MM.1S (cell line): ENCODE measurements at regions not wholly inside any gene's neighbourhood (a gene's known extent, or its start where the extent isn't known, plus 50 kb on each side); places are given as distances from the start of the nearest gene placed in this dataset.

Source experiments
- DNase-seq: peaks from one replicate; pipeline ENCODE4 v3.0.0-alpha.2; 2015
- H2AFZ ChIP-seq: fragments of 300-600 bp; sonication (generic); 2 replicates; pipeline ENCODE4 v1.6.0; 2016; ENCODE audit warnings: antibody characterized with exemption, low read length
- H3F3A ChIP-seq: fragments of 300-600 bp; sonication (generic); 2 replicates; pipeline ENCODE4 v1.6.1; 2016; ENCODE audit warnings: mild to moderate bottlenecking, antibody characterized with exemption, low read length, moderate library complexity, mixed read lengths; ENCODE audit not compliant: insufficient read depth
- H3K27ac ChIP-seq: fragments of 300-600 bp; sonication (generic); 2 replicates; pipeline ENCODE4 v1.5.1; 2016; ENCODE audit warnings: mild to moderate bottlenecking, low read length
- H3K27me3 ChIP-seq: fragments of 300-600 bp; sonication (generic); replicated peaks from 2 replicates; pipeline ENCODE4 v1.6.0; 2016; ENCODE audit warnings: low read length; ENCODE audit not compliant: insufficient read depth
- H3K36me3 ChIP-seq: fragments of 300-600 bp; sonication (generic); replicated peaks from 2 replicates; pipeline ENCODE4 v1.6.1; 2016; ENCODE audit warnings: mild to moderate bottlenecking, low read length, mixed read lengths; ENCODE audit not compliant: insufficient read depth
- H3K4me1 ChIP-seq: fragments of 300-600 bp; sonication (generic); 2 replicates; pipeline ENCODE4 v1.6.1; 2016; ENCODE audit warnings: low read length, mixed read lengths
- H3K4me2 ChIP-seq: fragments of 300-600 bp; sonication (generic); 2 replicates; pipeline ENCODE4 v1.6.0; 2016; ENCODE audit warnings: low read depth, low read length
- H3K4me3 ChIP-seq: fragments of 300-600 bp; sonication (generic); 2 replicates; pipeline ENCODE4 v1.5.1; 2016; ENCODE audit warnings: low read length, mixed read lengths
- H3K79me2 ChIP-seq: fragments of 300-600 bp; sonication (generic); 2 replicates; pipeline ENCODE4 v1.6.1; 2016; ENCODE audit warnings: mixed run types, low read length, mixed read lengths
- H3K9ac ChIP-seq: fragments of 300-600 bp; sonication (generic); 2 replicates; pipeline ENCODE4 v1.6.1; 2016; ENCODE audit warnings: low read length, mixed read lengths
- H3K9me2 ChIP-seq: fragments of 300-600 bp; sonication (generic); replicated peaks from 2 replicates; pipeline ENCODE4 v1.6.1; 2016; ENCODE audit warnings: mild to moderate bottlenecking, low read length, mixed read lengths; ENCODE audit not compliant: insufficient read depth
- H3K9me3 ChIP-seq: fragments of 300-600 bp; sonication (generic); replicated peaks from 2 replicates; pipeline ENCODE4 v1.6.1; 2016; ENCODE audit warnings: mild to moderate bottlenecking, low read length, mixed read lengths; ENCODE audit not compliant: insufficient read depth
- H4K20me1 ChIP-seq: fragments of 300-600 bp; sonication (generic); 2 replicates; pipeline ENCODE4 v1.6.1; 2016; ENCODE audit warnings: mild to moderate bottlenecking, low read length, moderate library complexity, mixed read lengths; ENCODE audit not compliant: insufficient read depth
- EZH2 ChIP-seq: fragments of 300-600 bp; sonication (generic); optimal IDR thresholded peaks from 2 replicates; pipeline ENCODE3; 2017; ENCODE audit warnings: low read depth, mild to moderate bottlenecking, antibody characterized with exemption, low read length, mixed read lengths
- EZH2phosphoT487 ChIP-seq: fragments of 300-600 bp; sonication (generic); IDR thresholded peaks from 2 replicates; pipeline ENCODE4 v1.6.1; 2018; ENCODE audit warnings: antibody characterized with exemption, low read length
- TF ChIP-seq, protein P1 (sequence below): fragments of 300-600 bp; sonication (generic); IDR thresholded peaks from 2 replicates; pipeline ENCODE4 v1.5.1; 2016; ENCODE audit warnings: antibody characterized with exemption, low read length, mixed read lengths

DNA sequence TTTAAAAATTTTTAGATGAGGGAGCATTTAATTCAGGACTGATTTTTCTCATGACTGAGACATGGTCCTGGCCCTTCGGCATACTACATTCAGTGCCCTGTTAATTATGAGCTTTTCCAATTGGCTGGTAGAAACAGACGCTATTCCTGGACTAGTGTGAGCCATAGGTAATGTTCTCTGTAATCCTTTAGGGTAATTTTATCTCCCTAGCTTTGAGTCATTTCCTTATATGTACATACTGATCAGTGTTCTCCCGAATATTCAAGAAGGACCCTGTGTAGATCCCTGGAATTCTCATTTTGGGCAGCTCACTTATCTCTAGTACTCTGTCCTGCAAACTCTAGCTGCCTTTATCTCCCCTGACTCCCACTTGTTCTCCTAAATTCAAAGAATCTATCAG is 92.6 kb upstream of the NPY start:
- Histone ChIP-seq H3K36me3 (no peaks in the 10 kb centered on the region), H3K4me1 (no peaks in the 10 kb centered on the region), H3K9me3 (no peaks in the 10 kb centered on the region), H3K27ac (no peak overlapping the region), H3K4me2 (no peak overlapping the region), H3K9ac (no peak overlapping the region), H3K27me3 (no peaks in the 10 kb centered on the region), H3F3A (no peaks in the 10 kb centered on the region), H3K9me2 (no peaks in the 10 kb centered on the region), H2AFZ (no peak overlapping the region), H4K20me1 (no peaks in the 10 kb centered on the region), H3K4me3 (no peak overlapping the region), H3K79me2 (no peaks in the 10 kb centered on the region)
- no peak for DNase-seq
- TF ChIP-seq EZH2phosphoT487 (no peak), EZH2 (no peak)
- TF ChIP-seq, protein P1, sequence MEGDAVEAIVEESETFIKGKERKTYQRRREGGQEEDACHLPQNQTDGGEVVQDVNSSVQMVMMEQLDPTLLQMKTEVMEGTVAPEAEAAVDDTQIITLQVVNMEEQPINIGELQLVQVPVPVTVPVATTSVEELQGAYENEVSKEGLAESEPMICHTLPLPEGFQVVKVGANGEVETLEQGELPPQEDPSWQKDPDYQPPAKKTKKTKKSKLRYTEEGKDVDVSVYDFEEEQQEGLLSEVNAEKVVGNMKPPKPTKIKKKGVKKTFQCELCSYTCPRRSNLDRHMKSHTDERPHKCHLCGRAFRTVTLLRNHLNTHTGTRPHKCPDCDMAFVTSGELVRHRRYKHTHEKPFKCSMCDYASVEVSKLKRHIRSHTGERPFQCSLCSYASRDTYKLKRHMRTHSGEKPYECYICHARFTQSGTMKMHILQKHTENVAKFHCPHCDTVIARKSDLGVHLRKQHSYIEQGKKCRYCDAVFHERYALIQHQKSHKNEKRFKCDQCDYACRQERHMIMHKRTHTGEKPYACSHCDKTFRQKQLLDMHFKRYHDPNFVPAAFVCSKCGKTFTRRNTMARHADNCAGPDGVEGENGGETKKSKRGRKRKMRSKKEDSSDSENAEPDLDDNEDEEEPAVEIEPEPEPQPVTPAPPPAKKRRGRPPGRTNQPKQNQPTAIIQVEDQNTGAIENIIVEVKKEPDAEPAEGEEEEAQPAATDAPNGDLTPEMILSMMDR, result no peak

DNA sequence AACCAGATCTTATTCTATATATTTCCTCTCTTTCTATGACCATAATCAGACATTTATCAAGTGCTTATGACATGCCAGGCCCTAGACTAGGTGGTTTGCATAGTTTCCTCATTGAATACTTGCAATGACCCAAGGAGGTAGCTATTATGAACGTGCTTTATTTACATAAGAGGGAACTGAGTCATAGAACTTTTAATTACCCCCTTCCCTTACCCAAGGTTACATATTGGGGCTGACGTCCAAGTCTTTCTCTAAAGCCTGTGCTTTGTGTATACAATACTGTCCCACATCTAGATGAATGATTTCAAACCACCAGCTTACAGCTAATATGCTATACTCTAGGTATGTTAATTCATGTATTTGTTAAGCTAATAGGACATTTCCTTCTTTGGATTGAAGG is 91.9 kb upstream of the NPY start:
- Histone ChIP-seq H3K4me3 (no peak overlapping the region), H3K27ac (no peak overlapping the region), H3K36me3 (no peaks in the 10 kb centered on the region), H4K20me1 (no peaks in the 10 kb centered on the region), H2AFZ (no peak overlapping the region), H3K4me2 (no peak overlapping the region), H3K9me3 (no peaks in the 10 kb centered on the region), H3K79me2 (no peaks in the 10 kb centered on the region), H3K9ac (no peak overlapping the region), H3K27me3 (no peaks in the 10 kb centered on the region), H3F3A (no peaks in the 10 kb centered on the region), H3K9me2 (no peaks in the 10 kb centered on the region), H3K4me1 (no peaks in the 10 kb centered on the region)
- TF ChIP-seq, protein P1, result no peak
- TF ChIP-seq EZH2, result no peak
- DNase-seq, result no peak

DNA sequence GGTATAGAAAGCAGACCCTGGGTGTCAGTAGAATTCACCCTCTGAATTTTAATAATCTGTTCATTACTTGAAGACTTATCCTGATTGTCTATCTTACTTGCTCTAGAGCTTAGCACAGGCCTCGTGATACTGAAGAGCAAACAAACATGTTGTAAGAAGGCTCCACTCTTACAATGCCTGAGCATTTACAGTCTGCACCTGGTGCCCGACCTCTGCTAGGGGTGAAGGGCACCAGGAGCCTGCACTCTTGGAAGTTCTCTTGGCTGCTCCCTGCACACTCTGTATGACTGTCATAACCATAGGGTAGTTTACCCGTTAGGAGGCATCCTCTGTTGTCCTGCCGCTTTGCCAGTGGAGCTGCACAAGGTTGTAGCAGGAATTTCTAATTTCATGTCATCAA is 91.3 kb upstream of the NPY start:
- TF ChIP-seq, protein P1, result no peak
- no peak for TF ChIP-seq EZH2phosphoT487
- no peak for TF ChIP-seq EZH2
- Histone ChIP-seq H3K36me3 (no peaks in the 10 kb centered on the region), H3K27ac (no peak overlapping the region)

More for the DNA sequence above, 91.3 kb upstream of the NPY start:
- no peak for DNase-seq
- Histone ChIP-seq H3K9me3 (no peaks in the 10 kb centered on the region), H3F3A (no peaks in the 10 kb centered on the region), H2AFZ (no peak overlapping the region), H4K20me1 (no peaks in the 10 kb centered on the region), H3K9ac (no peak overlapping the region), H3K79me2 (no peaks in the 10 kb centered on the region), H3K9me2 (no peaks in the 10 kb centered on the region), H3K4me1 (no peaks in the 10 kb centered on the region), H3K4me3 (no peak overlapping the region), H3K4me2 (no peak overlapping the region), H3K27me3 (no peaks in the 10 kb centered on the region)
